B cell (primary cell): ENCODE measurements at regions not wholly inside any gene's neighbourhood (a gene's known extent, or its start where the extent isn't known, plus 50 kb on each side); places are given as distances from the start of the nearest gene placed in this dataset.

Experiments used
- CTCF ChIP-seq: fragments of 200-600 bp; IDR thresholded peaks from one replicate; pipeline ENCODE4 v1.8.0; 2022; ENCODE audit warnings: antibody characterized with exemption, mild to moderate bottlenecking
- EZH2 ChIP-seq: IDR thresholded peaks from 2 replicates; pipeline ENCODE4 v1.6.1; 2012; ENCODE audit warnings: borderline replicate concordance, low read depth, mild to moderate bottlenecking, moderate library complexity, low read length; ENCODE audit not compliant: insufficient read depth, poor library complexity, severe bottlenecking

DNA sequence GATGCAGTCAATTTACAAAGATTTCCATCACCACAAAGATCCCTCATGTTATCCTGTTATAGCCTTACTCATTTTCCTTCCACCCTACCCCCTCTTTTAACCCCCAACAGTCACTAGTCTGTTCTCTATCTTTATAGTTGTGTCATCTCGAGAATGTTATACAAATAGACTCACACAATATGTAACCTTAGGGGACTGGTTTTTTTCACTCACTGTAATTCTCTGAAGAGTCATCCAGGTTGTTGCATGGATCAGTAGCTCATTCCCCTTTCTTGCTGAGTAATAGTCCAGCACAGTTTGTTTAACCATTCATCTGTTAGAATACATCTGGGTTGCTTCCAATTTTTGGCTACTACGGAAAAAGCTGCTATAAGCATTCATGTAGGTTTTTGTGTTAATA, 121.1 kb upstream of the PDE1C start:
- TF ChIP-seq CTCF, result no peak
- TF ChIP-seq EZH2, result no peak
